ENCODE measurements at regions not wholly inside any gene's neighbourhood (a gene's known extent, or its start where the extent isn't known, plus 50 kb on each side); places are given as distances from the start of the nearest gene placed in this dataset.

DNA sequence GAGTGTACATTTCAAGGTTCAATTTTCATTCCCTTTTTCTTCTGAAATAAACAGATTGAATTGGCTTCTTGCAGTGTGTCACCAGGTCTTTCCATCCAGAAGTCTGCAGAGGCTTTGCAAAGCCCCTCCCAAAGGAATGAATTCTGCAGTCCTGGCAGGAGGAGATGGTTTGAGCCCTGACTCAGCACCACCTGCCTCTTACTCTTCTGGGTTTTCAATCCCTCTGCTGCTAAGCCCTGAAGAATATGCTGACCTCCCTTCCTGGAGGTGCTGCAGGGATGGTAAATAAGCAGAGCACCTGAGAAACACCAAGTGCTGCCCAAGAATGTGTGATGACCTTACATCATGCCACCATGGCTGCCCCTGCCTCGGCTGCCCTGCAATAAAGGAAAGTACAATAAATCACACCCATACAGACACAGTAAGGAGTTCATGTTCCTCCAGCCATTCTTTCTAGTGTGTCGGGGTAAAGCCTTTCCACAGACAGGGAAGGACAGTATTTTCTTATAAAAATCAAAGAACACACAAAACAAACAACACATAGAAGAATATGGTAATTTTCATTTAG lies 209.2 kb downstream of the ZNF326 start:
- no peaks in the 10 kb centered on the region for H3K36me3 ChIP-seq (ENCODE audit: control insufficient read depth, insufficient read depth, low read length)
- peaks cover 4% of the 10 kb centered on the region for H3K27me3 ChIP-seq (ENCODE audit: control insufficient read depth, insufficient read depth, low read length, poor library complexity, severe bottlenecking)
- H3K27ac ChIP-seq (ENCODE audit: insufficient read depth, low read depth, low read length, poor library complexity, severe bottlenecking), result no peak overlapping the region
- 84 to 94% methylated on average over 2 of the region's 2 CpGs for WGBS, 2 experiments
- H3K4me3 ChIP-seq (ENCODE audit: insufficient read depth, low read depth, low read length), result no peak overlapping the region
- peaks cover 6% of the 10 kb centered on the region for H3K4me1 ChIP-seq (ENCODE audit: control insufficient read depth, insufficient read depth, low read length)
- H3K9me3 ChIP-seq (ENCODE audit: control insufficient read depth, low read length), result no peaks in the 10 kb centered on the region

GRCh38 chr1:90201467-90202358 lies 206.8 kb downstream of the ZNF326 start:
- H3K4me1 ChIP-seq (ENCODE audit: control insufficient read depth, insufficient read depth, low read length), result peaks cover 14% of the 10 kb centered on the region
- 93 to 96% methylated on average over 6 of the region's 6 CpGs for WGBS, 2 experiments

DNA sequence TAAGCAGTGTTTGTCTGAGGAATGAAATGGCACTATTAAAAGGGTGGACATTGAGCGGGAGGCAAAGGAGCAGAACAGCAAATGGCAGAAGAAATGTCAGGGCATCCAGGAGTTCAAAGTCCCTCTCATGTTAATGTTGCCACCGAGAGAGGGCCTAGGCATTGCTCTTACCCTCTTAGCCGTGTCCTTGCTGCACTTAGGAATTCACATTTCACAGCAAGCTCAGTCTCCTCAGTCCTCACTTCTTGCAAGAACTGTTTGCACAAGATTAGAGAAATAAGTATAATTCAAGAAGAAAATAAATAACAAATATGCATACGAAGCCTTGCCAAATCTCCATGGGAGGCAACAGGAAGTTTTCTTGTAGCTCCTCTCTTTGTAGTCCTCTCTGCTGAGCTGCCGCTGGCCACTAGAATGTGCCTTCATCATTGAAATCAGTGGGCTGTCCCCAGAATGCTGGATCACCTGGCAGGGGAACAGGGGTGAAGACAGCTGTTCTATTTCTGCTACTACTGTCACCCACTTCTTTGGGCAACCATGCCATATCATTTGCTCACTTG lies 205.8 kb downstream of the ZNF326 start:
- H3K27ac ChIP-seq (ENCODE audit: insufficient read depth, low read depth, low read length, poor library complexity, severe bottlenecking), result no peak overlapping the region
- peaks cover 4% of the 10 kb centered on the region for H3K27me3 ChIP-seq (ENCODE audit: control insufficient read depth, insufficient read depth, low read length, poor library complexity, severe bottlenecking)
- H3K4me3 ChIP-seq (ENCODE audit: insufficient read depth, low read depth, low read length), result no peak overlapping the region
- H3K4me1 ChIP-seq (ENCODE audit: control insufficient read depth, insufficient read depth, low read length), result peaks cover 17% of the 10 kb centered on the region
- WGBS, 2 experiments, result 85 to 86% methylated on average over 5 of the region's 5 CpGs
- H3K36me3 ChIP-seq (ENCODE audit: control insufficient read depth, insufficient read depth, low read length), result no peaks in the 10 kb centered on the region
- H3K9me3 ChIP-seq (ENCODE audit: control insufficient read depth, low read length), result no peaks in the 10 kb centered on the region

More at GRCh38 chr1:90201467-90202358, 206.8 kb downstream of the ZNF326 start:
- H3K27ac ChIP-seq (ENCODE audit: insufficient read depth, low read depth, low read length, poor library complexity, severe bottlenecking), result no peak overlapping the region
- no peaks in the 10 kb centered on the region for H3K36me3 ChIP-seq (ENCODE audit: control insufficient read depth, insufficient read depth, low read length)
- no peak overlapping the region for H3K4me3 ChIP-seq (ENCODE audit: insufficient read depth, low read depth, low read length)
- peaks cover 4% of the 10 kb centered on the region for H3K27me3 ChIP-seq (ENCODE audit: control insufficient read depth, insufficient read depth, low read length, poor library complexity, severe bottlenecking)
- H3K9me3 ChIP-seq (ENCODE audit: control insufficient read depth, low read length), result no peaks in the 10 kb centered on the region

DNA sequence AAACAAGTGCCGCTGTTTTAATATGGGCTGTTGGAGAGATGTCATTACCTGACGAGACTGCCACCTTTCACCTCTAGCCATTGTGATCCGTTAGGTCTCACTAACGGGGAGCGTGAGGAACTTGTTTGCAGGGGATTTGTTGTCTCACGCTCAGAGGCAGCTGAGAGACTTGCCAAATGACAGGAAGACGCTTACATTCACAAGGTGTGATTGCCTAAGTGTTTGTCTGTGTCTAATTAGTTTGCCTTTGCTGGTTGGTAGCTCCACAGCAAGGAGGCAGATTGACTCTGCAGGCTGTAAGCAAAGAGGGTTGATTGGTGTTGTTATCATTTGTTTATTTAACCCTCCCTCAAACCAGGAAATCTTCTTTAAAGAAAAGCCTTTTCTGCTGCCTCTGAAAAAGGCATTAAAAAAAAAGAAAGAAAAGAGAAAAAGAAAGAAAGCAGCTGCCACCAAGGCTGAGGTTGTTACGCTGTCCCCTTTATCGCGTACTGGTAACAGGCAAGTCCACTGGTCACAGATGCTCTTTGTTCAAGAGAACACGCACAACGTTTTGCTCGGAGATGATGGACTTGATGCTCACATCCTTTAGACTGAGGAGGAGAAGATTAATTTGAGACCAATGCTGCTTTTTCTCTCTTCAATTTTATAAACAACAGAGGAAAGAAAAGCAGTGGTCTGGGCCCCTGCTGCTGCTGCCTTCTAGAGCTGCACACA lies 203.9 kb downstream of the ZNF326 start:
- WGBS, 2 experiments, result 41 to 54% methylated on average over 13 of the region's 13 CpGs
- peaks cover 4% of the 10 kb centered on the region for H3K27me3 ChIP-seq (ENCODE audit: control insufficient read depth, insufficient read depth, low read length, poor library complexity, severe bottlenecking)
- peaks cover 17% of the 10 kb centered on the region for H3K4me1 ChIP-seq (ENCODE audit: control insufficient read depth, insufficient read depth, low read length)
- no peak overlapping the region for H3K4me3 ChIP-seq (ENCODE audit: insufficient read depth, low read depth, low read length)
- no peaks in the 10 kb centered on the region for H3K36me3 ChIP-seq (ENCODE audit: control insufficient read depth, insufficient read depth, low read length)
- no peak overlapping the region for H3K27ac ChIP-seq (ENCODE audit: insufficient read depth, low read depth, low read length, poor library complexity, severe bottlenecking)
- H3K9me3 ChIP-seq (ENCODE audit: control insufficient read depth, low read length), result no peaks in the 10 kb centered on the region

DNA sequence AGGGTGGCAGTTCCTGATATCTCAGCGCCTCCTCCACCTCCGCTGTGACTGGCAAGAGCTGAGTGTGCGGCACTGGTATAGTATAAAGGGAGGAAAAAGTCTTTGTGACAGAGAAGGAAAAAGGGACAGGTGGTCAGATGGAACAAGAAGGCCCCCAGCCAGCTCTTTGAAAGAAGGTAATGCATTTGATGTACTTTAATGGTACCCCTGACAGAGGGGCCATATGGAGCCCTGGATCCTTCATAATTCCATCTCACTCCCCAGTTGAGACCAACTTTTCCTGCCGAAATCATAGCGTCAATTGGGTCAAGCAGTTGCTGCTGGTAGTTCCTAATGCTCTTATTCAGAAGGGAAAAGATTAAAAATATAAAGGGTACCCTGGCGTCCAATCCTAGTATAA lies 198.2 kb downstream of the ZNF326 start:
- H3K4me3 ChIP-seq (ENCODE audit: insufficient read depth, low read depth, low read length), result no peak overlapping the region
- H3K9me3 ChIP-seq (ENCODE audit: control insufficient read depth, low read length), result no peaks in the 10 kb centered on the region
- H3K4me1 ChIP-seq (ENCODE audit: control insufficient read depth, insufficient read depth, low read length), result peaks cover 7% of the 10 kb centered on the region
- H3K36me3 ChIP-seq (ENCODE audit: control insufficient read depth, insufficient read depth, low read length), result no peaks in the 10 kb centered on the region
- H3K27ac ChIP-seq (ENCODE audit: insufficient read depth, low read depth, low read length, poor library complexity, severe bottlenecking), result no peak overlapping the region
- no peaks in the 10 kb centered on the region for H3K27me3 ChIP-seq (ENCODE audit: control insufficient read depth, insufficient read depth, low read length, poor library complexity, severe bottlenecking)
- WGBS, 2 experiments, result 98 to 99% methylated on average over 6 of the region's 6 CpGs

DNA sequence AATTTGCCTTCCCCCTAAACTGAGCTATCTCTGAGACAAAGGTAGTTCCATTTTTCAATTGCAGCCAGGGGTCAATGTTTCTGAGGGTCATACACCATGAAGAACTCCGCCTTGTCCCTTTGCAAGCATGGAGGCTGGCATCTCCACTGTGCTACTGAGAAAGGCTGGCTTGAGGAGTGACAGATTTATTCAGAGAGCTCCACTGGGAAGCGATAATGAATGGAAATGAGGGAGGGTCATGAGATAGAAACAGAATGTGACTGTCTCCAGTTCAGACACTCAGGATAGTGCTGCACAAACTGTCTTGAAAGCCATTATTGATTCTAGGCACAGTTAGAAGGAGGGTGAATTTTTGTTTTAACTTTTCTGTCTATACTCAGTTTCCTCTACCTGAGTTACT lies 197.5 kb downstream of the ZNF326 start:
- WGBS, 2 experiments, result 77 to 92% methylated on average over 2 of the region's 2 CpGs
- no peaks in the 10 kb centered on the region for H3K36me3 ChIP-seq (ENCODE audit: control insufficient read depth, insufficient read depth, low read length)

DNA sequence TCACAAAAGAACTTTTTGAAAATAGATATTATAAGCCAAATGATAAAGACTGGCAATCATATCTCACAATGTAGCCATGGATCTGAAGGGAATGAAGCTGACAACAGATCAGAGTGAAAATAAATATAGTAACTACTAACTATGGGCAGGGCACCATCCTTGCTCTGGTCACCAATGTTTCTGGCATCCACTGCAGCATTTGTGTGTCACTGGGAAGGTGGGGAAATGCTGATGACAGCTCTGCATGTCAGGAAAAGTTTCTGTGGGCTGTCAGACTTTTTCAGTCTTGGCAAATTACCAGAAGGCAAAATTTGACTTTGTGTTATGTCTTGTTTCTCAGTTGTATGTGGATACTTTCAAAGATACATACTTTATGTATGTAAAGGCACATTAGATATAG lies 195.6 kb downstream of the ZNF326 start:
- Histone ChIP-seq H3K4me1 (ENCODE audit: control insufficient read depth, insufficient read depth, low read length) (peaks cover 22% of the 10 kb centered on the region), H3K27ac (ENCODE audit: insufficient read depth, low read depth, low read length, poor library complexity, severe bottlenecking) (no peak overlapping the region), H3K4me3 (ENCODE audit: insufficient read depth, low read depth, low read length) (no peak overlapping the region), H3K9me3 (ENCODE audit: control insufficient read depth, low read length) (no peaks in the 10 kb centered on the region), H3K36me3 (ENCODE audit: control insufficient read depth, insufficient read depth, low read length) (no peaks in the 10 kb centered on the region), H3K27me3 (ENCODE audit: control insufficient read depth, insufficient read depth, low read length, poor library complexity, severe bottlenecking) (no peaks in the 10 kb centered on the region)

More for the DNA sequence above, 197.5 kb downstream of the ZNF326 start:
- Histone ChIP-seq H3K27me3 (ENCODE audit: control insufficient read depth, insufficient read depth, low read length, poor library complexity, severe bottlenecking) (no peaks in the 10 kb centered on the region), H3K4me3 (ENCODE audit: insufficient read depth, low read depth, low read length) (no peak overlapping the region), H3K9me3 (ENCODE audit: control insufficient read depth, low read length) (no peaks in the 10 kb centered on the region), H3K4me1 (ENCODE audit: control insufficient read depth, insufficient read depth, low read length) (peaks cover 12% of the 10 kb centered on the region), H3K27ac (ENCODE audit: insufficient read depth, low read depth, low read length, poor library complexity, severe bottlenecking) (no peak overlapping the region)

DNA sequence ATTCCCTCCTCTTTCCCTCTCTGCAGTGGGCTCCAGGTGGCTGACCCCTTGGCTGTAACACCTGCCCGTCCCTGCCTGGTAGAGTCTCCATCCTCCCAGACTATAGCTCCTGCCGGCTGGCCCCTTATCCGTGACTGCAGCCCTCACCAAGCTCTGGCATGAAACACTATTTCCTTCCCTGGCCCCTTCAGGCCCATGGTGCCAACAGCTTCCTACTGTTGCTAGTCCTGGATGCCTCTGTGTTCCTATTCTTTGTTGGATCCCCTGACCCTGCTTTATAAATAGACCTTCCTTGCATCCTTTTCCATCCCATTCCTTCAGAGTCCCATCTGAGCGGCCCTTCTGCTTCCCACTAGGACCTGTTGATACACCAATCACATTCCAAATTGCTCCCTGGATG lies 195.0 kb downstream of the ZNF326 start:
- Histone ChIP-seq H3K27ac (ENCODE audit: insufficient read depth, low read depth, low read length, poor library complexity, severe bottlenecking) (no peak overlapping the region), H3K27me3 (ENCODE audit: control insufficient read depth, insufficient read depth, low read length, poor library complexity, severe bottlenecking) (no peaks in the 10 kb centered on the region), H3K4me1 (ENCODE audit: control insufficient read depth, insufficient read depth, low read length) (peaks cover 22% of the 10 kb centered on the region), H3K9me3 (ENCODE audit: control insufficient read depth, low read length) (no peaks in the 10 kb centered on the region), H3K4me3 (ENCODE audit: insufficient read depth, low read depth, low read length) (no peak overlapping the region), H3K36me3 (ENCODE audit: control insufficient read depth, insufficient read depth, low read length) (no peaks in the 10 kb centered on the region)
- WGBS, 2 experiments, result 86 to 87% methylated on average over 4 of the region's 4 CpGs

- no peaks in the 10 kb centered on the region for H3K36me3 ChIP-seq (ENCODE audit: control insufficient read depth, insufficient read depth, low read length)
Observed at GRCh38 chr1:90187323-90187585, 192.3 kb downstream of the ZNF326 start.

More at GRCh38 chr1:90187323-90187585, 192.3 kb downstream of the ZNF326 start:
- H3K9me3 ChIP-seq (ENCODE audit: control insufficient read depth, low read length), result no peaks in the 10 kb centered on the region
- peaks cover 22% of the 10 kb centered on the region for H3K4me1 ChIP-seq (ENCODE audit: control insufficient read depth, insufficient read depth, low read length)
- no peaks in the 10 kb centered on the region for H3K27me3 ChIP-seq (ENCODE audit: control insufficient read depth, insufficient read depth, low read length, poor library complexity, severe bottlenecking)
- WGBS, 2 experiments, result 43 to 67% methylated on average over 2 of the region's 2 CpGs
- H3K27ac ChIP-seq (ENCODE audit: insufficient read depth, low read depth, low read length, poor library complexity, severe bottlenecking), result no peak overlapping the region
- no peak overlapping the region for H3K4me3 ChIP-seq (ENCODE audit: insufficient read depth, low read depth, low read length)
